ENCODE measurements at regions not wholly inside any gene's neighbourhood (a gene's known extent, or its start where the extent isn't known, plus 50 kb on each side); places are given as distances from the start of the nearest gene placed in this dataset.
"Not testable (repeated sequence)": the region's sequence is repeated elsewhere in the genome, so short reads cannot be mapped to it uniquely, and the experiment has no call there.

GRCh38 chr4:187396106-187396505 is 599.5 kb upstream of the ZFP42 start:
- no peak for DNase-seq (ENCODE audit: low read depth in 2 of 2)

- DNase-seq (ENCODE audit: low read depth in 2 of 2): not testable (repeated sequence)
Observed at GRCh38 chr4:187408447-187408846, 587.1 kb upstream of the ZFP42 start.

GRCh38 chr4:187413564-187414358 is 581.8 kb upstream of the ZFP42 start:
- DNase-seq (ENCODE audit: low read depth in 2 of 2): no peak

DNA sequence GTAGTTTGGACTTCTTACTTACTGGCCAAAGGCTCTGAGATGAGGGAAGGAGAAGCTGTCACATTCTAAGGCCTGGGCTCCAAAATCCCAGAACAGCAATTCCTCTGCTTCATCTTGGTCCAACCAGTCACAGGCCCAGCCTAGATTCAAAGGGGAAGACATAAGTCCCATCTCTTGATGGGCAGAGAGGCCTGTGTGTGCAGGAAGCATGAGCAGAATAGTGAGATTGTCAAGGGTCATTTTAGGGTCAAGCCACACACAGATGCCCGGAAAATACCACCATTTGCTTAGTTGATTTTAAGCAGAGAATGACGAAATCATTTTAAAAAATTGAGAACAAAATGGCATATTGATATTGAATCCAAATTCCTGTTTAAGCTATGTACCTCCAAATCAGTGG is 580.9 kb upstream of the ZFP42 start:
- no peak for DNase-seq (ENCODE audit: low read depth in 2 of 2)

DNA sequence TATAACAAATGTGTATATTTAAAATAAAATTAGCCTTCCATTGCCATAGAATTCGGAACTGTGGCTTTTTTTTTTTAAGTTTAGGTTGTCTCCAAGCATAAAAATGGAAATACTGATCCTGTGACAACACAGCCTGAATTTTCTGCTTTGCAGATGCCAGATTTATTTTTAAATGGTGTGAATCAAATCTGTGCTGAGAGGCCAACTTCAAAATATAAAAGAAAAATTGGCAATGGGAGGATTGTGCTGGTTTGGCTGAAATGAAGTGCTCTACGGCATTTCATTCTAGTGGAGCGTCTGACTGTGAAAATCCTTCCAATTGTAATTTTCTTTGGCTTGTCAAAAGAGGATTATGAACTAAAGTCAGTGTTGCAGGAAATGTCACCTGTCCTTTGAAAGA is 580.3 kb upstream of the ZFP42 start:
- DNase-seq (ENCODE audit: low read depth in 2 of 2): no peak

DNA sequence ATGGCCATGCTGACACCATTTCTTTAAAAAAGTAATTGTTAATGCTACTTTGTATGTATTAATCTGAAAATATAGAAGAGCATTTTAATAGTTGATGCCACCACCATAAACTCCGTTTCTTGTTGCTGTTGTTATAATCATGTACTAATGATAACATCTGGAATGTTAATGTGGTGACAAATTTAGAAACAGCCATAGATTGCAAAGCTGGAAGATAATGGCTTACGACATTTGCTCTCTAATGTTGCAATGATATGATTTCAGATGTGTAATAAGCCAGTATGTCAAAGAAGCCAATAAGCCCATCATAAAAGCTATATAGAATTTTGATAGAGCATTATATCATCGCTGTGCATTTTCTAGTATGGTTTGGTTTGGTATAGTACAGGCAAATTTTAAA is 579.4 kb upstream of the ZFP42 start:
- DNase-seq (ENCODE audit: low read depth in 2 of 2): no peak

DNA sequence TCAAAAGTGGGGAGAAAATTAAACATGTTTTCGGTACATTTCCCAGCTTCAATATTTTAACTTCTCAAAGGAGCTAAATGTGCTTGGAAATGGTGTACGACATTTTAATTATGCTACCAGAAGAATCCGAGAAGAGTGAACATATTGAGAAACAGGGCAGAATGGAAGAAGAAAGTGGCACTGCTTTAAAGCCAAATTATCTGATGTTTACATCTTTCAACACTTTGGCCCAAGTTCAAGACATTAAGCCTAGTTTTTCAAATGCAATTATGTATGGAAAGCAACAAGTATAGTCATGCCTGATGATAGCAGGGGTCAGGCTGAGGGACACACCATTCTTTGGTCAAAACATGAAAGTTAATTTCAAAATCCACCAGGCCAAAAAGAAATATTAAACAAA is 577.9 kb upstream of the ZFP42 start:
- no peak for DNase-seq (ENCODE audit: low read depth in 2 of 2)

DNA sequence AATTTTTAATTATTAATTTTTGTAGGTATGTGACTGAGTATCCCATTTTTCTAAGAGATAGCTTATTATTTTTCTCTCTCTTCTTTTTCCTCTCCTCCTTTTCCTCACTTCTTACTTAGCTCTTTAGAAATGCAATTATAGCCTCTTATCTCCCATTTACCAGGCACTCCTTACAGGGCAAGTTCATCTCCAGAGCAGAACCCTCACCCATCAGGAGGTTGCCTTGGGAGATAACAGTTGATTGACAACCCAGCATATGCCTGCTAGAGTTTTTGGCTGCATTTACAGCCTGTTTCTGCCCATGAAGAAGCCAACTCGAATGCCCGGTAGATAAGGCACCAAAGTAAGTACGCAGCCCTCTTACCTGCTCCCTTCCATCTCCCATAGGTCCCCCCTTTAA is 572.9 kb upstream of the ZFP42 start:
- no peak for DNase-seq (ENCODE audit: low read depth in 2 of 2)

- no peak for DNase-seq (ENCODE audit: low read depth in 2 of 2)
Observed at GRCh38 chr4:187424636-187425035, 570.9 kb upstream of the ZFP42 start.

DNA sequence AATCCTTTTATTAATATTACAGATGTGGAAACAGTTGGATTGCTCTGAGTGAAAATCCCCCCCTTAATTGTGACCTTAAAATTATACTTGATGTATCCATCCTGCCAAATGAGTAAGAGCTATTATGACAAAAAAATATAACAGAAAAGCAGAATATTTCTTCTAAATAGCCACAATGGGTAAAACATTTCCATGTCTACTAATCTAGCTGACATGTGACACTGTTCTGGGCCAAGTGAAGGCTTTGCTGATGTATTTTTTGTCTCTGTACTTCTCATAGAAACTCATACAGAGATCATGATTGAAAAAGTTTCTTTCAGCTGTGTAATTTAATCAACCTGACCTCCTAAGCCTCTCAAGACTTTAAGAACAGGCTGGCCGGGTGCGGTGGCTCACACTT is 569.1 kb upstream of the ZFP42 start:
- no peak for DNase-seq (ENCODE audit: low read depth in 2 of 2)

DNA sequence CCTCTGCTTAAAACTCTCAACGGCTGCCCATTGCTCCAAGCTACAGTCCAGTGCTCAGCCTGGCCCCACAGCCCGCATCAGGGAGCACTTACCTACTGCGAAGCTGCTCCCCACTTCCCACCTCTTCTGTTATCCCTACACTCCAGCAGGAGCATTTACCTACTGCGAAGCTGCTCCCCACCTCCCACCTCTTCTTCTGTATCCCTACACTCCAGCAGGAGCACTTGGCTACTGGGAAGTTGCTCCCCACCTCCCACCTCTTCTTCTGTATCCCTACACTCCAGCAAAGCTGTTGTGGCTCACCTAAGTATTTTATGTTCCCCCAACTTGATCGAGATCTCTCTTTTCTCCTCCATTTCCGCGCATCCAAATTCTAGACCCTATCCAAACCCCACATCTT is 563.3 kb upstream of the ZFP42 start:
- no peak for DNase-seq (ENCODE audit: low read depth in 2 of 2)

- no peak for DNase-seq (ENCODE audit: low read depth in 2 of 2)
Observed at GRCh38 chr4:187433141-187433540, 562.4 kb upstream of the ZFP42 start.

GRCh38 chr4:187436251-187436650 is 559.3 kb upstream of the ZFP42 start:
- no peak for DNase-seq (ENCODE audit: low read depth in 2 of 2)

DNA sequence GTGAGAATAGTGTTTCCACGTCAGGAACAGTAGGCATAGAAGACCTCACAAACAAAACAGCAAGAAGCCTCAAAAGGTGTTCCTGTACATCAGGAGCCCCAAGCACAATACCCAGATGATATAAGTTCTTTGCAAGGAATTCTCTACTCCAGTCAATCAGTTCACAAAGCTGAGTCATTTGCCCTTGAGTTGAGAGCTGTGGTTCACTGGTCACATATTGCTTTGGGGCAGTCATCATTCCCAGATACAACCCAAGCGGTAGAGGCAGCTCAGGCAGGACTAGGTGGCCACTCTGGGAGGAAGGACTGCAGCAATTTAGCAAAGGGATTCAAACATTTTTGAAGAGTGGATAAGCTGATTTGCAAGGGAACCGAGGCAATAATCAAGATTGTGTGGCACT is 551.5 kb upstream of the ZFP42 start:
- no peak for DNase-seq (ENCODE audit: low read depth in 2 of 2)

GRCh38 chr4:187449702-187450101 is 545.9 kb upstream of the ZFP42 start:
- DNase-seq (ENCODE audit: low read depth in 2 of 2): no peak

DNA sequence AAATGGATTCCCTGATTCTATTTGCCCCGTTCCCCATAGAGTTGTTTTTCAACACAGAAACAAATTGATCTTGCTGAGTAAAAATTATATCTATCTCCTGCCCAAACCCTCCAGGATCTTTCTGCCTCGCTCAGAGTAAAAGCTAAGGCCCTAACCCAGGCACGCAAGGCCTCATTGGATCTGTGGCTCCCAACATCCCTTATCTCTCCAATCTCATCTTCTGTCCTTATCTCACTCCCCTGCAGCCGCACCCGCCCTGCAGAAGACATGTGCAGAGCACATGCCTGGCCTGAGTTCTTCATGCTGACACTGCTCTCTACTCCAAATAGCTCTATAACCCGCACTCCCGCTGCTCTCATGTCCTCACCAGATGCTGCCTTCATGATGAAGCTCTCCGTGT is 543.8 kb upstream of the ZFP42 start:
- no peak for DNase-seq (ENCODE audit: low read depth in 2 of 2)

GRCh38 chr4:187460016-187460415 is 535.6 kb upstream of the ZFP42 start:
- no peak for DNase-seq (ENCODE audit: low read depth in 2 of 2)

DNA sequence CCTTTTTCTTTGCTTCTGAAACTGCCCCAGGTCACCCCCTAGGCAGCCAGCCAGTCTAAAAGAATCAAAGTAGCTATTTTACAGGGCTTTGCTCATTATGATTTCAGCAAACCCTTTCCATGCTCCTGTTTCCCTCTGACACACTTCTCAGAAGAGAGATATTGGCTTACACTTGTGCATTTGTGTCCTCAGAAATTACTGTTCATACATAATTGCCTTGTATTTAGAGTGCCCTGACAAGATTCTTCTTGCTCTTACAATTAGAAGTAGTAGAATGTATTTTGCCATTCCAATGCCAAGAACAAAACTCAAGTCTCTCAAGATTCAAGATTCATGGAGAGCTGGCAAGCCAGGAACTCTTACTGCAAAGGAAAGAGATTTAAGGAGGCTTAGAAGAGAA is 531.0 kb upstream of the ZFP42 start:
- DNase-seq (ENCODE audit: low read depth in 2 of 2): no peak

DNA sequence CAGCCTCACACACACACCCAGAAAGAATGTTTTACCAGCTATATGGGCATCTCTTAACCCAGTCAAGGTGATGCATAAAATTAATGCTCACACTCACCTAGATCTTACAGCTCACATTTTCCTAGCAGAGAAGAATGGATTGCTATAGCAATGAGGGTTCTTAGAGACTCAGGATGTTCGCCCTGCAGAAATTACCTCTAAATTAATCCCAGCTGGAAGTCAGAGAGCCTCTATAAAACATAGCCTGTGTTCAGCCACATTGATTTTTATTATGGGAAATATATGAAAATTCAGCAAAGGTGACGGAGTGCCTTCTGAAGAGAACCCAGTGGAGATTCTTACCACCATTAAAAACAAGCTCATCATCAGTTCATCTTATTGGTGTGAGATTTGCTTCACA is 528.3 kb upstream of the ZFP42 start:
- DNase-seq (ENCODE audit: low read depth in 2 of 2): no peak

- DNase-seq (ENCODE audit: low read depth in 2 of 2): no peak
Observed at GRCh38 chr4:187469627-187470026, 525.9 kb upstream of the ZFP42 start.

- no peak for DNase-seq (ENCODE audit: low read depth in 2 of 2)
Observed at GRCh38 chr4:187470061-187470460, 525.5 kb upstream of the ZFP42 start.

- no peak for DNase-seq (ENCODE audit: low read depth in 2 of 2)
Observed at GRCh38 chr4:187474238-187474637, 521.3 kb upstream of the ZFP42 start.

DNA sequence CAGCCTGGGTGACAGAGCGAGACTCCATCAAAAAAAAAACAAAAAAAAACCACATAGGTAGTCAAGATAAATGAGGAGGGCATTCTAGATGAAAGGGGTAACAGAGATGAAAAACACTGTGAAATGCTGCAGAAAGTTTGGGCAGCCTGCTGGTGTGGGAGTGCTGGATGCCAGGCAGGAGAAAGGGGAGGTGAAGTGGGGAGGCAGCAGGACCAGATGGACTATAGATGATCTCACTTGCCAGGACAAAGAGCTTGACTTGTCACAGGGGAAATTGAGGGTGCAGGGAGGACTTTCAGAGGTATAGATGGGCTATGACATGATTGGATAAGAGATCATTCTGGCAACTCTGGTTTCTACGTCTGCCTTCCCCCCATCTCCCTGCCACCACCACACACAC is 519.7 kb upstream of the ZFP42 start:
- no peak for DNase-seq (ENCODE audit: low read depth in 2 of 2)

GRCh38 chr4:187477224-187477623 is 518.3 kb upstream of the ZFP42 start:
- no peak for DNase-seq (ENCODE audit: low read depth in 2 of 2)

Data from lung microvascular endothelial cell (primary cell).